ENCODE measurements at regions not wholly inside any gene's neighbourhood (a gene's known extent, or its start where the extent isn't known, plus 50 kb on each side); places are given as distances from the start of the nearest gene placed in this dataset.

DNA sequence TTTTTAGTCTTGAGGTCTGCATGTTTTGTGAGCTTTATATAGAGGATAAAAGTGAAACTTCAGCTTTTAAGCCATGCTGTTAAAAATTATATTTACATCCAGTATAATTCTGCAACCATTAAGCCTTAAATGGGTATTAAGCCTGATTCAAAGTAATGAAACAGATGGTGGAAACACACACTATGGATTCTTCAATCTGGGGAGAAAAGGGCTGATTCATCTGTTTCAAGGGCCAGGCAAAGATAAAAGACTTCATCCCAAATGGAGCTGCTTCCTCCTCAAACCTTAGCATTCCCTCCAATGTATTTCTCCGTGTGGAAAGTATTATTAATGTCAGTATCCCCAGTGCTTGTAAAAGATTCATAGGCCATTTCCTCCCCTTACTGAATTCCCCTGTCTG lies 367.4 kb upstream of the ZFHX3 start:
- Histone ChIP-seq H3K27ac (ENCODE audit: control insufficient read depth, insufficient read depth) (no peak overlapping the region), H3K9me3 (replicated peaks; ENCODE audit: control insufficient read depth, insufficient read depth, low read length) (no peaks in the 10 kb centered on the region; the same call in 2 of the 3 replicates), H3K4me1 (ENCODE audit: control insufficient read depth, insufficient read depth, low read length) (no peaks in the 10 kb centered on the region), H2AFZ (ENCODE audit: control insufficient read depth, low read depth, low read length) (no peak overlapping the region), H3K27me3 (replicated peaks in 1 of 2; ENCODE audit: control insufficient read depth in 2 of 2, insufficient read depth in 2 of 2, low read length in 1 of 2) (no peaks in the 10 kb centered on the region), H3K9ac (ENCODE audit: control insufficient read depth, insufficient read depth, low read length) (no peak overlapping the region), H3K4me2 (ENCODE audit: control insufficient read depth, insufficient read depth) (no peak overlapping the region), H3K4me3 (no peak overlapping the region), H4K20me1 (ENCODE audit: control insufficient read depth, insufficient read depth) (no peaks in the 10 kb centered on the region), H3K79me2 (ENCODE audit: control insufficient read depth, insufficient read depth, low read length) (no peaks in the 10 kb centered on the region), H3K36me3 (ENCODE audit: control insufficient read depth in 2 of 2, insufficient read depth in 2 of 2, low read length in 1 of 2) (no peaks in the 10 kb centered on the region)
- no peak for ATAC-seq
- ChIA-PET CTCF (no interaction called here), POLR2A (no interaction called here), SMC1A (ENCODE audit: uncharacterized antibody, unreplicated experiment) (no interaction called here), RAD21 (ENCODE audit: unreplicated experiment) (no interaction called here)
- no peak for FAIRE-seq
- 50% methylated on average over 1 of the region's 1 CpG for WGBS (ENCODE audit: insufficient coverage, insufficient replicate concordance, low lambda C conversion rate, missing lambda C conversion rate)
- in situ Hi-C loops (cut with MboI) (no loop called here), intact Hi-C loops (cut with micrococcal nuclease; ENCODE audit: unreplicated experiment) (no loop called here)
- no peak for DNase-seq (ENCODE audit: low read depth, low spot score)
- TF ChIP-seq GABPA (IDR thresholded peaks at IDR 0.05; ENCODE audit: low read depth) (no peak), RELA (IDR thresholded peaks at IDR 0.05; ENCODE audit: borderline replicate concordance, partially characterized antibody) (no peak), ZNF24 (IDR thresholded peaks at IDR 0.05) (no peak), EZH2 (IDR thresholded peaks at IDR 0.05; ENCODE audit: borderline replicate concordance, control insufficient read depth, low read depth, low read length) (no peak), BRCA1 (IDR thresholded peaks at IDR 0.05; ENCODE audit: low read depth, low read length) (no peak), TCF3 (IDR thresholded peaks at IDR 0.05; ENCODE audit: borderline replicate concordance, insufficient read depth, low read depth, low read length) (no peak), YY1 (IDR thresholded peaks at IDR 0.05; ENCODE audit: low read depth, low read length) (no peak), PAX5 (IDR thresholded peaks at IDR 0.05; ENCODE audit: borderline replicate concordance, low read depth, low read length) (no peak), RBBP5 (conservative IDR thresholded peaks at IDR 0.05) (no peak)
- TF ChIP-seq, protein P1, sequence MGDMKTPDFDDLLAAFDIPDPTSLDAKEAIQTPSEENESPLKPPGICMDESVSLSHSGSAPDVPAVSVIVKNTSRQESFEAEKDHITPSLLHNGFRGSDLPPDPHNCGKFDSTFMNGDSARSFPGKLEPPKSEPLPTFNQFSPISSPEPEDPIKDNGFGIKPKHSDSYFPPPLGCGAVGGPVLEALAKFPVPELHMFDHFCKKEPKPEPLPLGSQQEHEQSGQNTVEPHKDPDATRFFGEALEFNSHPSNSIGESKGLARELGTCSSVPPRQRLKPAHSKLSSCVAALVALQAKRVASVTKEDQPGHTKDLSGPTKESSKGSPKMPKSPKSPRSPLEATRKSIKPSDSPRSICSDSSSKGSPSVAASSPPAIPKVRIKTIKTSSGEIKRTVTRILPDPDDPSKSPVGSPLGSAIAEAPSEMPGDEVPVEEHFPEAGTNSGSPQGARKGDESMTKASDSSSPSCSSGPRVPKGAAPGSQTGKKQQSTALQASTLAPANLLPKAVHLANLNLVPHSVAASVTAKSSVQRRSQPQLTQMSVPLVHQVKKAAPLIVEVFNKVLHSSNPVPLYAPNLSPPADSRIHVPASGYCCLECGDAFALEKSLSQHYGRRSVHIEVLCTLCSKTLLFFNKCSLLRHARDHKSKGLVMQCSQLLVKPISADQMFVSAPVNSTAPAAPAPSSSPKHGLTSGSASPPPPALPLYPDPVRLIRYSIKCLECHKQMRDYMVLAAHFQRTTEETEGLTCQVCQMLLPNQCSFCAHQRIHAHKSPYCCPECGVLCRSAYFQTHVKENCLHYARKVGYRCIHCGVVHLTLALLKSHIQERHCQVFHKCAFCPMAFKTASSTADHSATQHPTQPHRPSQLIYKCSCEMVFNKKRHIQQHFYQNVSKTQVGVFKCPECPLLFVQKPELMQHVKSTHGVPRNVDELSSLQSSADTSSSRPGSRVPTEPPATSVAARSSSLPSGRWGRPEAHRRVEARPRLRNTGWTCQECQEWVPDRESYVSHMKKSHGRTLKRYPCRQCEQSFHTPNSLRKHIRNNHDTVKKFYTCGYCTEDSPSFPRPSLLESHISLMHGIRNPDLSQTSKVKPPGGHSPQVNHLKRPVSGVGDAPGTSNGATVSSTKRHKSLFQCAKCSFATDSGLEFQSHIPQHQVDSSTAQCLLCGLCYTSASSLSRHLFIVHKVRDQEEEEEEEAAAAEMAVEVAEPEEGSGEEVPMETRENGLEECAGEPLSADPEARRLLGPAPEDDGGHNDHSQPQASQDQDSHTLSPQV (IDR thresholded peaks at IDR 0.05): no peak
- TF ChIP-seq, protein P2, sequence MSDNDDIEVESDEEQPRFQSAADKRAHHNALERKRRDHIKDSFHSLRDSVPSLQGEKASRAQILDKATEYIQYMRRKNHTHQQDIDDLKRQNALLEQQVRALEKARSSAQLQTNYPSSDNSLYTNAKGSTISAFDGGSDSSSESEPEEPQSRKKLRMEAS (IDR thresholded peaks at IDR 0.05; ENCODE audit: low read depth, low read length): no peak
- TF ChIP-seq, protein P3, sequence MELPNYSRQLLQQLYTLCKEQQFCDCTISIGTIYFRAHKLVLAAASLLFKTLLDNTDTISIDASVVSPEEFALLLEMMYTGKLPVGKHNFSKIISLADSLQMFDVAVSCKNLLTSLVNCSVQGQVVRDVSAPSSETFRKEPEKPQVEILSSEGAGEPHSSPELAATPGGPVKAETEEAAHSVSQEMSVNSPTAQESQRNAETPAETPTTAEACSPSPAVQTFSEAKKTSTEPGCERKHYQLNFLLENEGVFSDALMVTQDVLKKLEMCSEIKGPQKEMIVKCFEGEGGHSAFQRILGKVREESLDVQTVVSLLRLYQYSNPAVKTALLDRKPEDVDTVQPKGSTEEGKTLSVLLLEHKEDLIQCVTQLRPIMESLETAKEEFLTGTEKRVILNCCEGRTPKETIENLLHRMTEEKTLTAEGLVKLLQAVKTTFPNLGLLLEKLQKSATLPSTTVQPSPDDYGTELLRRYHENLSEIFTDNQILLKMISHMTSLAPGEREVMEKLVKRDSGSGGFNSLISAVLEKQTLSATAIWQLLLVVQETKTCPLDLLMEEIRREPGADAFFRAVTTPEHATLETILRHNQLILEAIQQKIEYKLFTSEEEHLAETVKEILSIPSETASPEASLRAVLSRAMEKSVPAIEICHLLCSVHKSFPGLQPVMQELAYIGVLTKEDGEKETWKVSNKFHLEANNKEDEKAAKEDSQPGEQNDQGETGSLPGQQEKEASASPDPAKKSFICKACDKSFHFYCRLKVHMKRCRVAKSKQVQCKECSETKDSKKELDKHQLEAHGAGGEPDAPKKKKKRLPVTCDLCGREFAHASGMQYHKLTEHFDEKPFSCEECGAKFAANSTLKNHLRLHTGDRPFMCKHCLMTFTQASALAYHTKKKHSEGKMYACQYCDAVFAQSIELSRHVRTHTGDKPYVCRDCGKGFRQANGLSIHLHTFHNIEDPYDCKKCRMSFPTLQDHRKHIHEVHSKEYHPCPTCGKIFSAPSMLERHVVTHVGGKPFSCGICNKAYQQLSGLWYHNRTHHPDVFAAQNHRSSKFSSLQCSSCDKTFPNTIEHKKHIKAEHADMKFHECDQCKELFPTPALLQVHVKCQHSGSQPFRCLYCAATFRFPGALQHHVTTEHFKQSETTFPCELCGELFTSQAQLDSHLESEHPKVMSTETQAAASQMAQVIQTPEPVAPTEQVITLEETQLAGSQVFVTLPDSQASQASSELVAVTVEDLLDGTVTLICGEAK (IDR thresholded peaks at IDR 0.05; ENCODE audit: borderline replicate concordance): no peak
- no TSS peak for BruUV-seq (replicated peaks)
